Activated CD8-positive, alpha-beta memory T cell treated with anti-CD3 and anti-CD28 coated beads for 1 hour (primary cell): ENCODE measurements at regions not wholly inside any gene's neighbourhood (a gene's known extent, or its start where the extent isn't known, plus 50 kb on each side); places are given as distances from the start of the nearest gene placed in this dataset.

Source experiments
- DNase-seq, 2 donors: peaks; one replicate each; pipeline ENCODE4 v3.0.0-alpha.2; 2020; ENCODE audit warnings: low read depth in 1 of 2; ENCODE audit errors: extremely low read depth in 1 of 2

DNA sequence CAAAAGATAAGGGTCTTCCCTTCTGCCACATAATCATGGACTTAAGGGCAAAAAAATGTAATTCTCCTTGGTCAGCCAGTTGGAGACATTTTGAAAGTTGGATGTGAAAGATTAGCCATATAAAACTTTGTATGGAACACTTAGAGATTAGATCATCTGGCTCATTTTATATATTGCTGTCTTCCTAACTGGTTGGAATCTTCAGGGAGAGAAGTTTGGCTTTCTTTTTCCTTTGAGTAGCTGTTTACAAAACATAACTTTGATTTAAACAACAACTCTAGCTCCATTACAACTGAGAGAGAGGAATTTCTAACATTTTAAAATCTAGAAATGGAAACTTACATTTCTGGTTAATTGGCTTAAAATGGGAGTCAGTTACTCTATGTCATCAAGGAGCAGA lies 132.7 kb downstream of the RDH14 start:
- no peak for DNase-seq

DNA sequence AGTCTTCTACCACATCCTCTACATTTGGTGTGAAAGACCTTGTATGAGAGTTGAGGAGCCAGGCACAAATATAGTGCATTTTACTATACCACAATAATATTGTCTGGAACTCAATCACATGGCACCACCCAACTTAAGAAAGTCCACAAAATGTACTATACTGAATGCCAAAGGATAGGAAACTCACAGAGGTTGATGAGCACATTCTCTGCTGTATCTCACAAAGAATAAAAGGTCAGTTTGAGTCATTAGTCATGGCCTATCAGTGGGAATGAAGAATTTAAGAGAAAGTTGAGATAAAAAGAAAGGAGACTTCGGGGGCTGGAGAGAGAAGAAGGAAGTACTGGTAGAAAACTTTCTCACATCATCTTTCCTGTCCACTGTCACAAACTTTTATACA lies 134.3 kb downstream of the RDH14 start:
- DNase-seq, result no peak

DNA sequence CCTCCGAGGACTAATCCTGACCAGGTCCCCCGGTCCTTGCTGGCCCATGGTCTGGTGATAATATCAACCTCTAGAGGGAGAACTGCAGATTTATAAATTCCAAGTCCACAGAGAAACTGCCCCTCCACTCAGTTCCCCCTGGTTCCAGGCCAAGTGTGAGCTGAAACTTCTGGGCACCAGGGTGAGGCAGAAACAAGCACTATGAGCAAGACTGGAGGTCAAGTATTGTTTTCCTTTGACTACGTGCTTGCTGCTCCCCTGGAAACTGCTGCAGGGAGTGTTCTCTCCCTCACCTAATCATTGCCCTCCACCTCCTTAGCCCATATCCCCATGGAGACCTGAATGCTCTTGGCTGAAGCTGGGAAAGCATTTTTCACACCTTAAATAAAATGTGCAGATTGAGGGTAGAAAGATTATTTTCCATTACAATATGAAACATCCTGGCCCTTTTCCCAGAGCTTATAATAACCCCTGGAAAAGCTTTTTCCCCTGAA lies 135.2 kb downstream of the RDH14 start:
- DNase-seq, result no peak

DNA sequence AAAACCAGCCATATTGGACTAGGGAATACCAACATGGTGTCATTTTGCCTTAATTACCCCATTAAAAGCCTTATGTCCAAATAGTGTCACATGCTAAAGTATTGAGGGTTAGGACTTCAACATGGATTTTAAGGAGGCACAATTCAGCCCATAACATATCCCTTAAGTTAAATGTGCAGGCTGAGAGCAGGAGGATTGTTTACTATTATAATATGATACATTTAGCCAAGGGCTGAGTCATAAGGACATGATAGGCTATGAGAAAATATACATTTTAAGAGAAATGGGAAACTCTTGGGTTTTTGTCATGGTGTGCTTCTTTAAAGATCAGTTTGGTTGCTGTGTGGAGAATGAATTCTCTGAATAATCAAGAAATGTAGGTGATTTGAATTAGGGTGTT lies 136.8 kb downstream of the RDH14 start:
- no peak for DNase-seq

DNA sequence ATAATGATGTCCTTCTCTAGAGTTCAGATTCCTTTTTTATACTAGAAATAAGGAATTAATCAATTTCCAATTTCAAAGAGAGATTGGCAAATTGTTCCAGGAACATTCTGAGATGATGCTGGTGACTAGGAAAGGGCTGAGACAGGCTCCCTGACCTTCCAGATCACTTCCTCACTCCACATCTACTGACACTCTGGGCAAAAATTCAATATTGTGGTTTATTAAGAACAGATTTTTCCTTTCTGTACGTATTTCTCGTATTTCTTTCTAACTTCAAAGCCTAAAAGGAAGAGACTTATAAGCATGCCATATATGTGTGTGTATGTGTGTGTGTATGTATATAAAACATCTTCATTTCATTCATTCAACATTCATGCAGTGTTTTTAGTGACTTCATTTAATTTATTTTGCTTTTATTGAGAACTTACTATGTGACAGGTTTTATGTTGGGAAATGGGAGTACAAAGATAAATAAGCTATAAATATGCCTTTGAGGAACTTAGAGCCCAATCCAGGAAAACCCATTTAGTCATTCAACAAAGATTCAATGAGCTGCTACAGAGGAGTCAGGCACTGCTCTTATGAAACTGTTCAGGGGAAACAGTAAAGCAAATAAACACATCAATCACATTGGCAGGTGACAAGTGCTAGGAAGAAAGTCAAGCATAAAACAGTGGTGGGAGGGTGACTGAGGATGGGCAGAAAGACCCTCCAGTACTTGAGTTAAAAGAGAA lies 137.9 kb downstream of the RDH14 start:
- DNase-seq, result no peak

DNA sequence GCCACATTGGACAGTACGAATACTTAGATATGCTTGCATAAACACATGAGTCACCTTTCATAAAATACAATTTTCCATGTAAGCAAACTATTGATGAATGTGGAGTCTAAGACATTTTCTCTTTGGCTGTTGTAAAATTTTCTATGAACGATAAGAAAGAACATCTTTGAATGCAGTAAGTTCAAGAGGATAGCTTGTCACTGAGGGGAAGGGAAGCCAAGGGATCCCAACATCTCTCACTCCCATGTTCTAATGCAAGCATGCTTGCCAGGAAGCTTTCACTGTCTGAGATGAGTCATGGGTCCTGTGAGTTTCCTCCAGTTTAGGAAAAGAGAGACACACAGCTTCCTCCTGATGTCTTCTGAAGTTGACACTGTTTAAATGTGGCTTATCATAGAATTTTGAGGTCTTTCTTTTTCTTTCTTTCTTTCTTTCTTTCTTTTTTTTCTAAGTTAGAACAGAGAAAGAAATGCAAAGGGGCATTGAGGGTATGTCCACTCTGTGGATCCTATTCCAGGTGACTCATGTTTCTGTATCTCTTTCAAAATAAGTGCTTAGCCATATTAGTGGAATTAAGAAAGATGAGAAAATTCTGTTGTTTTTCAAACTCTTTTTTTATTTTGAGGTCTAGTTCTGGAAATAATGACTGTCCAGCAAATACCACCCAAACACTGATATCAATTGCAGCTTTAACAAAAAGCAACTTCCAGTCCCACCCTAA lies 146.6 kb downstream of the RDH14 start:
- no peak for DNase-seq

DNA sequence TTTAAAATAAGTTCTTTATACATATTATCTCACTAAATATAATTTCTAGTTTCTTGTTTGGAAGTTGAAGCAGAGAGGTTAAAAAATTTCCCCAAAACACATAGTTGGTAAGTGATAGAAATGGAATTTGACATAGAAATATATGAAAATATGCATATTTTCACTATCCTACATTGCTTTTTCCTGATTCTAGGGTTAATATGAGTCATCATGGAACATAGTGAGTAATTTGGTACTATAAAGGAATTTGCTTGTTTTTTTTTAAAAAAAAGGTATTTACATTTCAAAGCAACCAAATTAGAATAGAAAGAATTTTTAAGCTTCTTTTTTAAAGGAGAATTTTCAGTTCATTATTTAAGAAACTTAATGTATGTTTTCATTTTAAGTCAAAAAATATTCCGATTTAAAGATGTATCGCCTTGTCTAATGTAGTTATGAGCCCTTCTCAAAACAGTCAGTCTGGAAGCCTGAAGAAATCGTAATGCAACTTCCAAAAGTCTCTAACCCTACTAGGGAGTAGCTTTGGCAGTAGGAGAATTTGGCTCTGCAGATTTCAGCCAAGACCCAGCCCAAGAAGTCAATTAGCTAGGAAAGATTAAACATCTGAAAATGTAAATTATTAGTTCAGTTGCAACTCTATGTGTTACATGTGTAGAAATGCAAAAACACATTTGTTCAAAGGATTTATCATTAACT lies 147.3 kb downstream of the RDH14 start:
- no peak for DNase-seq

DNA sequence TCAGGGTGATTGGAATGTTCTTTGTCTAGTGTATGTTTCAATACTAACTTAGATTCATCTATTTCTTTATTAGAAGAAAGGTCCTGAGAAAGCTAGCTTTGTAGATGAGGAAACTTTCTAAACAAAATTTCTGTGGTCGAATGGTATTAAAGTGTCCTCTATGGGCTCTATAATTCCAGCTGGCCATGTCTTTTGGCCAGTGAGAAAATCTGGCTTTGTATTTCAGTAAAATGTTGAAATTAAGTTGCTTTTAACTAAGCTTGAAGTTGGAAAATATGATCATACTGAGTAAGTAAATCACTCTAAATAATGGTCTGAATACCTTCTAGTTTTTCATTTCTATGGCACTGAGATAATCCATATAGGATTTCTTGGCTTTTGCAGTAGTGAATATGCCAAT lies 148.8 kb downstream of the RDH14 start:
- no peak for DNase-seq

DNA sequence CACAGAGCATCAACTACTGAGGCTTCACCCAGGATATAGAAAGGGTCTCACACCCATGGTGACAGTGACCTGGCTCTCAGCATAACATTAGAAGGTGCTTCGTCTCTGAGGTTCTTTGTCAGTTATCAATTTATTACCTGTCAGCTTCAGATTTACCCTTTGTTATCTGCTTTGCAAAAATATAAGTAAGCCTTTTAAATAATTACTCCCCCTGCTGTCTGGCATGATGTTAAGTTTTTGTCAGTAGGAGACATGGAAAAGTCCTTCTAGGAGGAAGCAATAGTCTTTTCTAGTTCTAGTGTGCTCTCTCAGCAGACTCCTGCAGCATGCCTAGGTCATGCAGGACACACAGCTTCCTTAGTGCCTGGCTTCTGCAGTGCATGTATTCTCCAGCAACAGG lies 149.9 kb downstream of the RDH14 start:
- no peak for DNase-seq

DNA sequence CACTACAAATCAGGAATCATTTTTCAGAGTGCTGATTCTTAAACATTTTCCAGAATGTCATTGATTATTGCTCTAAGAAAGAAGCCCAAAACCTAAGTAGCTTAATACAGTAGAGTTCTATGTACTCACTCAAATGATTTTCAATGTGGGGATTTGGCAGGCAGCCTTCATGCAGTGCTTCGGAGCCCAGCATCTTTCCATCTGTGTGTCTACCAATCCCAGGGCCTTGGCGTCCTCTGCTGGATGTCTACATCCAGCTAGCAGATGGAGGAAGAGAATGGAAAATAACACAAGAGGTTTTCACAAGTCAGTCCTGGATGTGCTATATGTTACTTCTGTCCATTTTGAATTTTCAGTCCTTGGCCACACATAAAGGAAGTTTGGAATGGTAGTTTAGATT lies 151.8 kb downstream of the RDH14 start:
- no peak for DNase-seq

DNA sequence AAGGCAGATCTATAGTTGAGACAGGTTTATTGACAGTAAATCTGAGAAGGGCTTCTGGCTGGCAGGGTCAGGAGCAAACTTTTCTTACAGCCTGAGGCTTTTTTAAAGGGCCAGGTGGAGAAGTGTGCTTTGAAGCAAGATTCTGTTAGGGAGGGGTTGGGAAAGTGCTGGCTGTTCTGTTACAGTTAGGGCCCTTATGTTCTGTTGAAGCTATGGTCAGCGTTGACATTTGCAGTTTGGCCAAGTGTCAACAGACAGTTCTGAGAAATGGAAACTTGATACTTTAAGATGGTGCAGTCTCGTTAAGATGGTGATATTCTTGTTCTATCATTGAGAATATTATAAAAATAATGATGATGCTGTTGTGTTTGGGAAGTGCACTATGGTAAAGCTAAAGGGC lies 154.2 kb downstream of the RDH14 start:
- DNase-seq, result no peak

DNA sequence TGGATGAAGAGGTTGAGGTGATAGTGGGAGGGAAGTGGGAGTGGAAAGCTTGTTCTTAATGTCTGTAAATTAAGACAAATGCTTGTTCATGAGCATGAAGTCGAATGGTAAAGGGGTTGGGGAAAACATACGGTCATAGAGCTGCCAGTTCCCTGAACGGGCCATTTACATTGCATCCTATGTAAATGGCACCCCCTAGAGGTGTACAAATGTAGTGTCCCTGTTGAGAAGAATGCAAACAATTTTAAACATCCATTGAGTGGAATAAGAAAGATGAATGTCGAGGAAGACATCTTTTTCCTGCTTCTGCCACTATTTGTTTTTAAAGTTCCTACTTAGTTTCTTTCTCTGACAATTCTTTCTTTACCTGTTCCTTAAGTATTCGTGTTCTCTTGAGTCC lies 155.7 kb downstream of the RDH14 start:
- no peak for DNase-seq

DNA sequence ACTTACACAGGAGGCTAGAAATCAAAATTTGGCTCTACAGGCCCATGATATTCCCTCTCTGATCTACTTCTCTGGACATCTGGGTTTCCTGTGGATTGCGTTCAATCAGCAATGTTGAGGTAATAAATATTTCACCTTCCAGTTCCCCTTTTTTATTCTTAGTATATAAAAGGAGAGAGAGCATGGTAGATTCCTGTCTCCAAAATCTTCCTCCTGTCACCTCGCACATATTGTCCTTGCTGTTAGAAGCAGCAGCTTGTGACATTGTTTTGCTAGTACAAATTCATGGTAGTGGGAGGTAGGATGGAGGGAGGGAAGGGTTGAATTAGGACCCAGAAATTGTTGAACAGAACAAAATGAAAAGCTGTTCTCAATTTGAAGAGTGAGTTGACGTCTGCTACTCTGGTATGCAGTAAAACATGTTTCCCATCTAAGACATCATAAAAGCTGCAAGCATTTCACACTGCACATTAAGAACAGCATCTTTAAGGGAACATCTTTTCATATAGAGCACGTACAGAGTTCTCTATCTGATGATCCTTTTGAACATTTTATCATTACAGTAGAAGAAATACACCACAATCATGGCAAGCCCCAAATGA lies 156.4 kb downstream of the RDH14 start:
- no peak for DNase-seq

DNA sequence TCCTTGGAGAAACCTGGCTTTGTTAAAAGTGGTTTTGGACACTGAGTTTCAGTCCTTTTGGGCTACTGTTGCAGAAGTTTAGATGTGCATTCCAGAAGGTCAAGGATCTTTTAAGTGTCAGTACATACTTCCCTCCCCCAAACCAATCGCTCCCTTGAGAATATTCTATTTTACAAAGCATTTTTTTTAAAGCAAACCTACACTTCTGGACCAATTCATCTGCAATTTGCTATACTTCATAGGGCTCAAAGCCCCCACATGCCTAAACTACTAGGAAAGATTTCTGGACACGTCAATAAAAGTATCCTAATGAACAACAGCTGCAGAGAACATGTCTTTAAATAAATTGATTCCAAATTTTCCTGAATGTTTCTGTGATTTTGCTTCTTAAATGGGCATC lies 157.6 kb downstream of the RDH14 start:
- no peak for DNase-seq

DNA sequence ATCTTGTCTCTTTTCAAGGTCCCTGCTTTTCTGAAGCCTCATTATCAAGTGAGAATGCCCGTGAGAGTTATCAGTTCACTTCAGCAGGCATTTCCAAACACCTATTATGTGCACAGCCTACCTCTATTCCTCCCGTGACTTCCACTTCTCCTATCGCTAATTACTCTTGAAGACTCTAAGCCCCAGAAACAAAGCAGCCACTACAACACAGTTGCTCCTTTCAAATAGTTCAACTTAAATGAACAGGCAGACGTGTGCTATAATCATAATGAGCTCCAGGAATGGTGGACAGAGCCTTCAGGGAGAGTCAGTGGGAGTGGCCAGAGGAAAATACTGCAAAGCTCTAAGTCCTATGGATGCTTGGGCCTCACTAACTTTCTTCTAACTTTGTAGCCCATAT lies 159.0 kb downstream of the RDH14 start:
- DNase-seq, result no peak

DNA sequence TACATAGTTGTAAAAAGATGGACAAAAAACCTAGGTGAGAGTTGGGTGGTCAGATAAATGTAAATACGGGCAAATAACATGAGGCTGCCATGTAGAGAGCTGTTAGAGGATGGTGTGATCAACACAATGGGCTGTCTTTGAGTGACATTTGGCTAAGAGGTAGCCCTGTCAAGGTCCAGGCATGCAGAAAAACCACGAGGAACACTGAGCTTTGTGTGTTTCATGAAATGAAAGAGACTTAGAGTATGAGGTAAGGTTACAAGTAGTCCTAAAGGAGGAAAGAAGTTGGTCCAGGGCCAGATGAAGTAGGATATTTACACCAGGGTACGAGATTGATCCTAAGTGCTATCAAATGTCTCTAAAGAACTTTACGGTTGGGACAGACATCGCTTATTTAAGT lies 160.9 kb downstream of the RDH14 start:
- no peak for DNase-seq

DNA sequence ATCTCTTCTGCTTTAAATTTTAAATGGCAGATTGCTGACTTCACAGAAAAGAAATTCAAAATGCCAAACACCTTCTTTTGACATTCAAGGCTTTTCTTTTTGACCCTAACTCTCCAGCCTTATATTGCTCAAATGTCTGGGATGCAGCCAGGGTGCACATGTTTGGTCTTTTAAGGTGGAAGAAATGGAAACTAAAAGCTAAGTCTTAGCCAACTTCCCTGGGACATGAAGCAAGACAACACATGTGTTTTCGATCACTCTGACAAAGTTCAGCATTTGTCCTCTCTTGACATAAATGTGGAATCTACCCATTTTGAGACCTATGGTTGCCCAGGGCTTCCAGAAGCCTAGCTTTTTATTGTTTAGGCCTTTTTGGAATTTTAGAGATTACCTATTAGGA lies 161.6 kb downstream of the RDH14 start:
- no peak for DNase-seq

DNA sequence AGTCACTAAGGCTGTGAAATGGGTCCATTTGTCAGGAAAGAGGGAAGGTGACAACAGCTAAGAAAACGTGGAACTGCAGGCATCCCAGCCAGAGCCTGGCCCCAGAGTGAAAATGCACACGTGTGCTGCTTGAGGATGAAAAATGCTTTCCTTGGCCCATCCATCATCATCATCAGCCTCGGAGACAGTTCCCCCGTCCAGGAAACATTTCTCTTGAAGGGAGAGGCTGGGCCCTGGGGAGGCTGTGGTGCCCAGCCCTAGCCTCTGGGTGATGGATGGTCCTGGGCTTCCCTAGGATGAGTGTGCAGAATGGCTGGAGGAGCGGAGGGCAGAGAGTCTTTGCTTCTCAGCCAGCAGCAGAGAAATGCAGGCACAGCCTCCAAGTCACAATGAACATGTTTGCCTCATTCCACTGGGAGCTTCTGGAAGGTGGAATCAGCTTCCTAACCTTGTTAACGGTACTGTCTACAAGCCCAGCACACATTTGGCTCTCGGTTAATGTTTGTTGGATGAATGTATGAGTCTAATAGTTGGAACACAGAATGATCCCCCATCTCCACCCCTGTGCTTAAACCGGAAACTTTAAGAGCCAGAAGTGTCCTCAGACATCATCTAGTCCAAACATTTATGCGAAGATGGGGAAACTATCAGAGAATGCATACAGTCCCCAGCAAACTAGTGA lies 164.0 kb downstream of the RDH14 start:
- DNase-seq, result no peak

DNA sequence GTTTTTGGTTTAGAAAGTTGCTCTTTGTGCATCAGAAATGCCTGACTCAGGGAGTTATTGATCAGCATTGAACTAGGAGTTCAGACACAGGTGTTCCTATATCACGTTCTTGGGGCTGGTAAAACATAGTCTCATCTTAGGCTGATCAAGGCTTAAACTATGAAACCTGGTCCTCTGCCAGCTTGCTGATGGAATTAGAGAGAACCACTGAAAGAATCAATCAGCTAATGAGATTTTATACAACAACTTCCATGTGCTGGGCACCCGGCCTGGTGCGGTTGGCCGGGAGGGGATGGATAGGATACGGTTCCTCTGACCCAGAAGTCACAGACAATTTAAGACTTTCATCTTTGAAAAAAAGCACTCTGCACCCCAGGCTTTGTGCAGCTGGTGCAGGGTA lies 164.9 kb downstream of the RDH14 start:
- DNase-seq, result no peak

DNA sequence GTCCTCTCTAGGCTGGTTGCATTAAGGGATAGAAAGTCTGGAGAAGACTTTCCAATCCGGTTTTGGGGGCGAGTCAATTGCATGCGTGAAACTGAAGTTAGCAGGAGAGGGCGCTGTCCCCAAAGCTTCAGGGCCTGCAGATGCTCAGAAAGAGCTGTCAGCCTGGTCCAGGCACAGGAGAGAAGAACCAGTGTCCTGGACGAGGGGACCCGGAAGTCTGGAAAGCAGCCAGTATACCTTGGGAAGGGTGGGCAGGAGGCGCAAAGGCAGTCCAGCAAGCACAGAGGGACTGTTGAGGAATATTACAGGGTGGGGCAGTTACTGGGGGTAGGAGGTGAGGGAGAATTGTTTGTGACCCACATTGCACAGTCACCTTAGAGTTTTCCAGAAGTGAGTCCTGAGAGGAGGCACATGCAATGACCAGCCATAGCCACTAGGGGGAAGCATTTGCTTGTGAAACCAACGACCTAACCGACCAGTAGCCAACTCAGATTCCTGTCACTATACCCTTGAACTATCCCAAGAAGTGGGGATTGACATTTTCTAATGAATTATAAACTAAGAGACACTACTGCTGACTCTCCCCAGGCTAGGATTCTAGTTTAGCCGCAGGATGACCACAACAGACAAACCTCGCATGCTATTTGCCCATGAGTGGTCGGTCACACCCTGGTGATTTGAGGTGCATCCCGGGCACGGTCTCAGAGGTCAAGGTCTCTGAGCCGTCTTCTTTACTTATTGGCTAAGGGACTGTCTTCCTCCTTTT lies 172.8 kb downstream of the RDH14 start:
- DNase-seq, result peak in 1 of 2 donors; percentile 41
